Psoas muscle (tissue), 7 donors: ENCODE measurements at regions not wholly inside any gene's neighbourhood (a gene's known extent, or its start where the extent isn't known, plus 50 kb on each side); places are given as distances from the start of the nearest gene placed in this dataset.

ENCODE experiments used
- ATAC-seq, 4 donors: fragments of 200-7000 bp; cut with Tn5 transposase; one replicate each; pipeline ENCODE4 v1.9.1; 2020; ENCODE audit warnings: moderate library complexity in 3 of 4, mild to moderate bottlenecking in 2 of 4
- DNase-seq, 2 donors: peaks; one replicate each; pipeline ENCODE4 v3.0.0-alpha.2; 2020
- H3K27ac ChIP-seq: fragments of 200-600 bp; one replicate; pipeline ENCODE4 v1.8.0; 2022
- H3K27me3 ChIP-seq, 3 donors: fragments of 200-600 bp in 1 of 3; one replicate each; pipeline versions ENCODE4 v1.6.1 to v1.8.0; 2013 to 2022; ENCODE audit warnings: low read length in 2 of 3, mild to moderate bottlenecking in 2 of 3, moderate library complexity in 1 of 3; ENCODE audit not compliant: insufficient read depth in 3 of 3
- H3K36me3 ChIP-seq, 2 donors: fragments of 200-600 bp in 1 of 2; one replicate each; pipeline versions ENCODE4 v1.6.1 to v1.8.0; 2013 to 2022; ENCODE audit warnings: low read depth in 1 of 2, mild to moderate bottlenecking in 1 of 2, moderate library complexity in 1 of 2; ENCODE audit not compliant: insufficient read depth in 1 of 2
- H3K4me1 ChIP-seq: fragments of 200-600 bp; one replicate; pipeline ENCODE4 v1.8.0; 2022
- H3K4me3 ChIP-seq: fragments of 200-600 bp; one replicate; pipeline ENCODE4 v1.8.0; 2022; ENCODE audit warnings: mild to moderate bottlenecking
- H3K9me3 ChIP-seq: fragments of 200-600 bp; one replicate; pipeline ENCODE4 v1.8.0; 2022
- CTCF ChIP-seq: fragments of 200-600 bp; IDR thresholded peaks from one replicate; pipeline ENCODE4 v1.8.0; 2022; ENCODE audit warnings: antibody characterized with exemption
- WGBS, 3 donors: extraction: QIAGEN DNeasy Blood & Tissue Kit; methylation state at CpG; one replicate each; pipeline versions ENCODE4 v1.1.6 to v1.1.7; 2013; 5-methylcytosine and 5-hydroxymethylcytosine counted together
- intact Hi-C, 2 donors: fragments of 100-400 bp; cut with DNase I; formaldehyde crosslinking; loops; one replicate each; pipeline versions ENCODE4 v1.11.0 to v1.14.2; 2022
- donor health status: healthy with polysubstance abuse.
- donor health status: DM: no; HTN: no; CAD: no; lungs with moderate emphysema.
- donor health status: Bipolar disorder and iron deficiency.
- donor health status: healthy.
- donor health status: DM: yes; HTN: yes; CAD: no.
- donor health status: DM: no; HTN: no; CAD: no.
- donor health status: DM: yes; HTN: yes; CAD: no.

- peaks cover 23% of the 10 kb centered on the region for H3K4me1 ChIP-seq
These were observed 50.0 kb upstream of the BOLA1 start for GRCh38 chr1:149849111-149849946.

More at GRCh38 chr1:149849111-149849946, 50.0 kb upstream of the BOLA1 start:
- DNase-seq = no peak
- 40 to 51% (median 44%) methylated on average over 10 of the region's 10 CpGs for WGBS, 3 donors
- Histone ChIP-seq H3K9me3 (no peaks in the 10 kb centered on the region), H3K4me3 (peak overlapping the region; percentile 66), H3K36me3 (peaks cover 0 to 8% of the 10 kb centered on the region in 2 donors), H3K27ac (no peak overlapping the region), H3K27me3 (no peaks in the 10 kb centered on the region)
- intact Hi-C loops = no loop called here
- TF ChIP-seq CTCF = no peak
- ATAC-seq = no peak
